ENCODE measurements at regions not wholly inside any gene's neighbourhood (a gene's known extent, or its start where the extent isn't known, plus 50 kb on each side); places are given as distances from the start of the nearest gene placed in this dataset.
"Not testable (repeated sequence)": the region's sequence is repeated elsewhere in the genome, so short reads cannot be mapped to it uniquely, and the experiment has no call there.

DNA sequence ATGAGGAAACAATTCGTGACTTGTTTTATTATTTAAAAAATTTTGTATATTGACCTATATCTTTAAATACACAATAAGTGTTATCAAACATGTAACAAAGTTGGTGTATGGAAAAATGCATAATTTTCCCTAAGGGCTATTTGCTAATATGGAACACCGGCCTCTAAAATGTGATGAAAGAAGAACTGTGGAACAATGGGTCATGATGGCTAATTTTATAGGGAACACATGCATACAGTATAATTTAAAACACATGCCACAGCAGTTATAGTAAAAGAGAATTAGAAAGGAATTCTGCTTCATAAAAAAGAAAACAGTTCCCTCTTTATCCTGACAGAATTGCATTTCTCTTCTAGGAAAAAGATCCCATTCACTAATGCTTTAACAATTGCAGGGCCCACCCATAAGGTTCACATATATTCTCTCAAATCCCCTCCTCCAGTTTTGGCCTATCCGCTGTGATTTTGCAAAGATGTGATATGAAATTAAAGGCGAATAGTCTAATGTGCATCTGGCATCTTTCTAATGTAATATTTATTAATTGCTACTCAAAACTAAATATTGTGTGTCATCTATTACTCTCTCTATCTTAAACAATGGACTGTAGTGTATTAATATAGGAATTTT is 628.1 kb upstream of the CITED2 start:
- Histone ChIP-seq H3K27ac (no peak overlapping the region), H3K4me3 (no peak overlapping the region), H3K36me3 (no peaks in the 10 kb centered on the region), H3K27me3 (ENCODE audit: low read depth) (no peaks in the 10 kb centered on the region), H3K9me3 (no peaks in the 10 kb centered on the region), H3K4me1 (no peaks in the 10 kb centered on the region)
- DNase-seq (no peak), ATAC-seq (no peak)
- TF ChIP-seq, protein P1, sequence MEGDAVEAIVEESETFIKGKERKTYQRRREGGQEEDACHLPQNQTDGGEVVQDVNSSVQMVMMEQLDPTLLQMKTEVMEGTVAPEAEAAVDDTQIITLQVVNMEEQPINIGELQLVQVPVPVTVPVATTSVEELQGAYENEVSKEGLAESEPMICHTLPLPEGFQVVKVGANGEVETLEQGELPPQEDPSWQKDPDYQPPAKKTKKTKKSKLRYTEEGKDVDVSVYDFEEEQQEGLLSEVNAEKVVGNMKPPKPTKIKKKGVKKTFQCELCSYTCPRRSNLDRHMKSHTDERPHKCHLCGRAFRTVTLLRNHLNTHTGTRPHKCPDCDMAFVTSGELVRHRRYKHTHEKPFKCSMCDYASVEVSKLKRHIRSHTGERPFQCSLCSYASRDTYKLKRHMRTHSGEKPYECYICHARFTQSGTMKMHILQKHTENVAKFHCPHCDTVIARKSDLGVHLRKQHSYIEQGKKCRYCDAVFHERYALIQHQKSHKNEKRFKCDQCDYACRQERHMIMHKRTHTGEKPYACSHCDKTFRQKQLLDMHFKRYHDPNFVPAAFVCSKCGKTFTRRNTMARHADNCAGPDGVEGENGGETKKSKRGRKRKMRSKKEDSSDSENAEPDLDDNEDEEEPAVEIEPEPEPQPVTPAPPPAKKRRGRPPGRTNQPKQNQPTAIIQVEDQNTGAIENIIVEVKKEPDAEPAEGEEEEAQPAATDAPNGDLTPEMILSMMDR (IDR thresholded peaks at IDR 0.05) = no peak
- intact Hi-C loops (cut with DNase I) = no loop called here

DNA sequence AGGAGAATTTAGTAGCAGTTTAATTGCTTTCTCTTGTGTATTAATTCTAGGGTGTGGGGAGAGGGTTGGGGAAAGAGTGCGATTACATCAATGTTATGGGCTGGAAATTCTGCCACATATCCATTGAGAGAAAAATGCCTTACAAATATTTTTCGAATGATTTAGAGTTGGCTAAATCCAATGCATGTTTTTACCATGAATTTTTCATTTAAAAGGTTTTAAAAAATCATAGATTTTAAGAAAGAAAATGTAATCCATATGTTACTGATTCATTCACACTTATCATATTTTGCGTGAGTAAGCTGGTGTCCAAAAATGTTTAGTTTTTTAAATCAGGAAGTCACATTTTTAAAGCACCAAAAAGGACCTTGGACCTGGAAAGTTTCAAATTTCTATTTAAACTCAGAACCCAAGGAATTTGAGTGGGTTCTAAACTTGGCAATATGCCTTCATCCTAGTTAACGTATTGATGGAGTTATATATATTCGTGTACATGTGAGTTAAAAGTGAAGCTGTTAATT is 627.4 kb upstream of the CITED2 start:
- ATAC-seq (no peak), DNase-seq (no peak)
- H3K27ac ChIP-seq = no peak overlapping the region
- H3K4me1 ChIP-seq = no peaks in the 10 kb centered on the region
- TF ChIP-seq, protein P1 (IDR thresholded peaks at IDR 0.05) = no peak
- H3K9me3 ChIP-seq = no peaks in the 10 kb centered on the region
- no peak overlapping the region for H3K4me3 ChIP-seq
- H3K27me3 ChIP-seq (ENCODE audit: low read depth) = no peaks in the 10 kb centered on the region
- intact Hi-C loops (cut with DNase I) = no loop called here
- no peaks in the 10 kb centered on the region for H3K36me3 ChIP-seq

DNA sequence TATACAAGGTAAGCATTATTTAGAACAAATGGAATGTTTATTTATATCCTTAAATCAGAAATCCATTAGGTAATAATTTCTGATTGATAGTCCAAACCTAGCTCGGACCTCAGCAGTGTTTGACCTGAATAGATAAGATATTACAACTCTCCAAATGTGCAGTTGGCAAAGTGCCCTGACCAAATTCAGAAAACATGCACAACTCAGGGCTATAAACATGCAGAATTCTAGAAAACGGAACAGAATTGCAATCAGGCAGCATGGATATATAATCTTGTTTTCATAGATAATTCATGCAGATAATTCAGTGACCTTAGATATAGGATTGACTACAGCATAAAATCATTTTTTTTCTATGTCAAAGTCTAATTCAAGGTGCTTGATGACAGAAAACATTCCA is 626.6 kb upstream of the CITED2 start:
- intact Hi-C loops (cut with DNase I) = no loop called here
- ATAC-seq = no peak
- Histone ChIP-seq H3K27me3 (ENCODE audit: low read depth) (no peaks in the 10 kb centered on the region), H3K27ac (no peak overlapping the region), H3K36me3 (no peaks in the 10 kb centered on the region), H3K4me3 (no peak overlapping the region), H3K9me3 (no peaks in the 10 kb centered on the region), H3K4me1 (no peaks in the 10 kb centered on the region)
- TF ChIP-seq, protein P1 (IDR thresholded peaks at IDR 0.05) = no peak
- no peak for DNase-seq

DNA sequence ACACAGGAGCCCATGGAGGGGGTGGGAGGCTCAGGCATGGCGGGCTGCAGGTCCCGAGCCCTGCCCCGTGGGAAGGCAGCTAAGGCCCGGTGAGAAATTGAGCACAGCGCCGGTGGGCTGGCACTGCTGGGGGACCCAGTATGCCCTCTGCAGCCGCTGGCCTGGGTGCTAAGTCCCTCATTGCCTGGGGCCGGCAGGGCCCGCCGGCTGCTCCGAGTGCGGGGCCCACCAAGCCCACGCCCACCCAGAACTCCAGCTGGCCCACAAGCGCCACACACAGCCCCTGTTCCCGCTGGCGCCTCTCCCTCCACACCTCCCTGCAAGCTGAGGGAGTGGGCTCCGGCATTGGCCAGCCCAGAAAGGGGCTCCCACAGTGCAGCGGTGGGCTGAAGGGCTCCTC is 625.2 kb upstream of the CITED2 start:
- H3K4me1 ChIP-seq, DNase-seq: not testable (repeated sequence)

DNA sequence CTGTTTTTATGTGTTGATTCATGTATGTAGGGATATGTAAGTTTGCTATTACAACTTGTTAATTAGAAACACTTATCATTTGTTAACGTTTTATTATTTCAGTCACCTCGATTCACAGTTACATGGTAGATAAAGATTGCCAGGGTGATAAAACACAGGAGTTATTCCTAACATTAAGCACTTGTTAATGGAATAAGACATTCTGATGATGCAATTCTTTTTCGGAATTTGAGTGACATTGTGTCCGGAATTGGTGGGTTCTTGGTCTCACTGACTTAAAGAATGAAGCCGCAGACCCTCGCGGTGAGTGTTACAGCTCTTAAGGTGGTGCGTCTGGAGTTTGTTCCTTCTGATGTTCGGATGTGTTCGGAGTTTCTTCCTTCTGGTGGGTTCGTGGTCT is 624.0 kb upstream of the CITED2 start:
- H3K27ac ChIP-seq; intact Hi-C loops (cut with DNase I); H3K27me3 ChIP-seq (ENCODE audit: low read depth); DNase-seq; H3K4me1 ChIP-seq; H3K36me3 ChIP-seq; ATAC-seq; H3K9me3 ChIP-seq; H3K4me3 ChIP-seq: not testable (repeated sequence)

More for the DNA sequence above, 625.2 kb upstream of the CITED2 start:
- H3K4me3 ChIP-seq; intact Hi-C loops (cut with DNase I); H3K27me3 ChIP-seq (ENCODE audit: low read depth); H3K27ac ChIP-seq; H3K9me3 ChIP-seq; ATAC-seq; H3K36me3 ChIP-seq: not testable (repeated sequence)

DNA sequence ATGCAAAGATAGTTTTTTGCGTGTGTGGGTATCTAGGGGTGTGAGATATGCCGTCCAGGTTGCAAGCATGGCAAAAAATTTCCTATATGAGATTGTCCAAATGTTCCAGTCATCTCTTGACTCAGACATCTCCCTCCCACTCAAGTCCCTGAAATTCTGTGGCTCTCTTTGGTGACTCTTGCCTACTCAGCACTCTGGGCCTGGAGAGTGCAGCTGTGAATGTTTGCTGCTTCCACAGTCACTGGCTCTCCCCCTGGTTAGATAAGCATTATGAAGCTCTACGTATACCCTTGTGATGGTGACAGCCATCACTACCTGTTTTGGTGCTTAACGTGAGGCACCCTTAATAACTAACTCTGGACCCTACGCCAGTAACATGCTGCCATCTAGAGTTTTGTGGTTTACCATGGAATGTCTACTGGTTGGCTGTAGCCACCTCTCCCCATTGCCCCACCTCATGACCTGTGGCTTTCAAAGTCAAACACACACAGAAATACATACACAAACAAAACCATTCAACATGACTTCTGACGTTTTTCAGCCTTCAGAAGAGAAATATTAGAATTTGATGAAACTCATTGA is 621.9 kb upstream of the CITED2 start:
- H3K4me1 ChIP-seq = no peaks in the 10 kb centered on the region
- H3K27me3 ChIP-seq (ENCODE audit: low read depth) = no peaks in the 10 kb centered on the region
- H3K9me3 ChIP-seq = no peaks in the 10 kb centered on the region
- intact Hi-C loops (cut with DNase I) = no loop called here
- no peak for DNase-seq
- H3K4me3 ChIP-seq = no peak overlapping the region
- H3K27ac ChIP-seq = no peak overlapping the region
- H3K36me3 ChIP-seq = no peaks in the 10 kb centered on the region
- ATAC-seq = peak; percentile 68 to 85
- TF ChIP-seq, protein P1 (IDR thresholded peaks at IDR 0.05) = peak; percentile 24

All from lower lobe of right lung (tissue), 2 donors.